Heart left ventricle (tissue), 16 donors: ENCODE measurements at regions not wholly inside any gene's neighbourhood (a gene's known extent, or its start where the extent isn't known, plus 50 kb on each side); places are given as distances from the start of the nearest gene placed in this dataset.

Source experiments
- ATAC-seq, 4 donors: fragments of 200-7000 bp; cut with Tn5 transposase; one replicate each; pipeline ENCODE4 v1.9.1; 2020 to 2022; ENCODE audit warnings: moderate library complexity in 4 of 4, mild to moderate bottlenecking in 3 of 4, moderate number of reproducible peaks in 1 of 4
- DNase-seq, 5 donors: peaks; one replicate each; pipeline ENCODE4 v3.0.0-alpha.2; 2020
- H3K27ac ChIP-seq, 12 donors: fragments of 200-600 bp; sonication (generic) in 4 of 12; one replicate each; pipeline versions ENCODE4 v1.5.0 to v1.8.0; 2016 to 2022; ENCODE audit warnings: mild to moderate bottlenecking in 2 of 12
- H3K27me3 ChIP-seq, 9 donors: fragments of 200-600 bp; sonication (generic) in 2 of 9; one replicate each; pipeline versions ENCODE4 v1.5.1 to v1.8.0; 2016 to 2022; ENCODE audit warnings: mild to moderate bottlenecking in 3 of 9
- H3K36me3 ChIP-seq, 9 donors: fragments of 200-600 bp; sonication (generic) in 2 of 9; one replicate each; pipeline versions ENCODE4 v1.5.0 to v1.8.0; 2018 to 2022; ENCODE audit warnings: mild to moderate bottlenecking in 2 of 9
- H3K4me1 ChIP-seq, 12 donors: fragments of 200-600 bp; sonication (generic) in 4 of 12; one replicate each; pipeline versions ENCODE4 v1.5.0 to v1.8.0; 2016 to 2022; ENCODE audit warnings: mild to moderate bottlenecking in 3 of 12
- H3K4me3 ChIP-seq, 12 donors: fragments of 200-600 bp; sonication (generic) in 4 of 12; one replicate each; pipeline versions ENCODE4 v1.5.0 to v1.8.0; 2017 to 2022; ENCODE audit warnings: mild to moderate bottlenecking in 9 of 12, moderate library complexity in 4 of 12
- H3K9me3 ChIP-seq, 12 donors: fragments of 200-600 bp; sonication (generic) in 4 of 12; one replicate each; pipeline versions ENCODE4 v1.5.0 to v1.8.0; 2016 to 2022; ENCODE audit warnings: mild to moderate bottlenecking in 1 of 12
- CTCF ChIP-seq, 12 donors: fragments of 200-600 bp; sonication (generic) in 4 of 12; IDR thresholded peaks; one replicate each; pipeline versions ENCODE4 v1.5.0 to v1.8.0; 2018 to 2022; ENCODE audit warnings: antibody characterized with exemption in 12 of 12, mild to moderate bottlenecking in 5 of 12
- POLR2A ChIP-seq, 2 donors: fragments of 450-650 bp; IDR thresholded peaks; one replicate each; pipeline ENCODE4 v1.6.1; 2017; ENCODE audit warnings: antibody characterized with exemption in 2 of 2, mild to moderate bottlenecking in 2 of 2, moderate library complexity in 2 of 2
- WGBS, 4 donors: extraction: QIAGEN DNeasy Blood & Tissue Kit in 2 of 4; methylation state at CpG; one replicate each; pipeline versions ENCODE4 v1.1.5 to v1.1.7; 2013 to 2018; 5-methylcytosine and 5-hydroxymethylcytosine counted together
- intact Hi-C, 10 donors: fragments of 100-400 bp; cut with DNase I; formaldehyde crosslinking; loops; one replicate each; pipeline versions ENCODE4 v1.11.1 to v1.14.2; 2022
- donor health status: ischemic (EF 13 %, LVEDD 7.1; RV severe dilation, severe dysfunction).
- donor health status: healthy with polysubstance abuse.
- donor health status: DM: no; HTN: yes; CAD: no.
- donor health status: DM: no; HTN: no; CAD: no.
- donor health status: ischemic (EF 25% LVEDD 6.9; RV normal size, moderate dysfunction).
- donor health status: ischemic (EF 25% LVEDD 5.7; RV mildly dilated, moderate dysfunction).
- donor health status: healthy.
- donor health status: DM: yes; HTN: yes; CAD: no.
- donor health status: ischemic (EF 35%, LVEDD 5.7; RV mildly dilated, moderate dysfunction).
- donor health status: nonischemic (EF 11% LVEDD 7.7; RV severe dilation, severe dysfunction).
- donor health status: DM: yes; HTN: yes; CAD: no.
- donor health status: PGD.
- donor health status: ischemic (EF 29% LVEDD 5.4; RV normal size, mild dysfunction).
- donor health status: nonischemic (EF 23%, LVEDD 6.1; RV moderate dilation, normal function).

- Histone ChIP-seq H3K4me1 (no peaks in the 10 kb centered on the region), H3K4me3 (no peak overlapping the region)
These were observed 109.2 kb upstream of the CXCL13 start for GRCh38 chr4:77496457-77496856.

GRCh38 chr4:77500801-77501200 lies 104.8 kb upstream of the CXCL13 start:
- DNase-seq (no peak), ATAC-seq (no peak)
- 84 to 88% (median 84%) methylated on average over 3 of the region's 3 CpGs for WGBS, 4 donors
- no peak overlapping the region for H3K4me3 ChIP-seq
- intact Hi-C loops = no loop called here
- TF ChIP-seq POLR2A (IDR thresholded peaks at IDR 0.05) (no peak), CTCF (IDR thresholded peaks at IDR 0.05) (no peak)
- H3K27me3 ChIP-seq = no peaks in the 10 kb centered on the region
- H3K36me3 ChIP-seq = no peaks in the 10 kb centered on the region
- H3K27ac ChIP-seq = no peak overlapping the region
- H3K9me3 ChIP-seq = no peaks in the 10 kb centered on the region
- H3K4me1 ChIP-seq = no peaks in the 10 kb centered on the region

More at GRCh38 chr4:77496457-77496856, 109.2 kb upstream of the CXCL13 start:
- Histone ChIP-seq H3K27ac (no peak overlapping the region), H3K9me3 (no peaks in the 10 kb centered on the region), H3K27me3 (no peaks in the 10 kb centered on the region), H3K36me3 (no peaks in the 10 kb centered on the region)
- TF ChIP-seq CTCF (IDR thresholded peaks at IDR 0.05) = no peak
- no peak for TF ChIP-seq POLR2A (IDR thresholded peaks at IDR 0.05)
- no peak for ATAC-seq
- intact Hi-C loops = no loop called here
- DNase-seq = no peak

GRCh38 chr4:77501240-77501639 lies 104.4 kb upstream of the CXCL13 start:
- H3K27ac ChIP-seq = no peak overlapping the region

GRCh38 chr4:77501851-77502250 lies 103.8 kb upstream of the CXCL13 start:
- 43 to 48% (median 47%) methylated on average over 2 of the region's 2 CpGs for WGBS, 4 donors
- no peak for ATAC-seq

More at GRCh38 chr4:77501240-77501639, 104.4 kb upstream of the CXCL13 start:
- Histone ChIP-seq H3K9me3 (no peaks in the 10 kb centered on the region), H3K4me1 (no peaks in the 10 kb centered on the region), H3K4me3 (no peak overlapping the region), H3K27me3 (peaks cover 0 to 4% (median 0%) of the 10 kb centered on the region in 9 donors), H3K36me3 (no peaks in the 10 kb centered on the region)
- TF ChIP-seq POLR2A (IDR thresholded peaks at IDR 0.05) (no peak), CTCF (IDR thresholded peaks at IDR 0.05) (no peak)
- ATAC-seq (no peak), DNase-seq (no peak)
- intact Hi-C loops = no loop called here

More at GRCh38 chr4:77501851-77502250, 103.8 kb upstream of the CXCL13 start:
- Histone ChIP-seq H3K4me3 (no peak overlapping the region), H3K4me1 (no peaks in the 10 kb centered on the region), H3K27ac (no peak overlapping the region), H3K9me3 (no peaks in the 10 kb centered on the region), H3K36me3 (no peaks in the 10 kb centered on the region), H3K27me3 (peaks cover 0 to 6% (median 0%) of the 10 kb centered on the region in 9 donors)
- DNase-seq = no peak
- intact Hi-C loops = no loop called here
- TF ChIP-seq POLR2A (IDR thresholded peaks at IDR 0.05) (no peak), CTCF (IDR thresholded peaks at IDR 0.05) (no peak)
